ENCODE measurements at regions not wholly inside any gene's neighbourhood (a gene's known extent, or its start where the extent isn't known, plus 50 kb on each side); places are given as distances from the start of the nearest gene placed in this dataset.

- DNase-seq = no peak
These were observed 255.6 kb downstream of the PREX1 start for GRCh38 chr20:48571949-48572847.

- DNase-seq = no peak
These were observed 258.1 kb downstream of the PREX1 start for GRCh38 chr20:48569679-48570078.

- no peak for DNase-seq
These were observed 259.3 kb downstream of the PREX1 start for GRCh38 chr20:48568520-48568919.

- no peak for DNase-seq
These were observed 260.7 kb downstream of the PREX1 start for GRCh38 chr20:48567145-48567544.

GRCh38 chr20:48564982-48565539 lies 262.7 kb downstream of the PREX1 start:
- DNase-seq = no peak

- no peak for DNase-seq
These were observed 264.5 kb downstream of the PREX1 start for GRCh38 chr20:48563191-48563870.

GRCh38 chr20:48562586-48563116 lies 265.1 kb downstream of the PREX1 start:
- DNase-seq = no peak

GRCh38 chr20:48558906-48559305 lies 268.9 kb downstream of the PREX1 start:
- DNase-seq = no peak

GRCh38 chr20:48557380-48557779 lies 270.4 kb downstream of the PREX1 start:
- DNase-seq = no peak

GRCh38 chr20:48556956-48557355 lies 270.8 kb downstream of the PREX1 start:
- DNase-seq = peak; percentile 20 to 69

- no peak for DNase-seq
These were observed 275.2 kb downstream of the PREX1 start for GRCh38 chr20:48552550-48552949.

- no peak for DNase-seq
These were observed 277.0 kb downstream of the PREX1 start for GRCh38 chr20:48550814-48551213.

- DNase-seq = no peak
These were observed 280.1 kb downstream of the PREX1 start for GRCh38 chr20:48547664-48548063.

- peak; percentile 52 to 81 for DNase-seq
These were observed 283.1 kb downstream of the PREX1 start for GRCh38 chr20:48544402-48545339.

GRCh38 chr20:48541581-48542071 lies 286.2 kb downstream of the PREX1 start:
- DNase-seq = no peak

- no peak for DNase-seq
These were observed 288.9 kb downstream of the PREX1 start for GRCh38 chr20:48538856-48539255.

GRCh38 chr20:48538058-48538825 lies 289.6 kb downstream of the PREX1 start:
- DNase-seq = no peak

- DNase-seq = no peak
These were observed 291.6 kb downstream of the PREX1 start for GRCh38 chr20:48536206-48536605.

GRCh38 chr20:48535556-48535955 lies 292.2 kb downstream of the PREX1 start:
- peak in 1 of 2 experiments; percentile 3 for DNase-seq

- no peak for DNase-seq
These were observed 295.8 kb downstream of the PREX1 start for GRCh38 chr20:48532028-48532427.

- no peak for DNase-seq
These were observed 296.3 kb downstream of the PREX1 start for GRCh38 chr20:48531505-48531904.

All from NCI-H524 (cell line).